WTC11 (cell line): ENCODE measurements at regions not wholly inside any gene's neighbourhood (a gene's known extent, or its start where the extent isn't known, plus 50 kb on each side); places are given as distances from the start of the nearest gene placed in this dataset.

Source experiments
- CTCF ChIP-seq: fragments of 200-600 bp; IDR thresholded peaks from 2 replicates; pipeline ENCODE4 v1.8.0; 2022; ENCODE audit warnings: antibody characterized with exemption
- ETV6 ChIP-seq: sonication (generic); formaldehyde crosslinking; IDR thresholded peaks from 2 replicates; pipeline ENCODE4 v1.8.1; 2022; ENCODE audit warnings: mild to moderate bottlenecking, missing genetic modification reagents
- FOXJ3 ChIP-seq: sonication (generic); formaldehyde crosslinking; IDR thresholded peaks from 2 replicates; pipeline ENCODE4 v1.9.0; 2021; ENCODE audit warnings: missing genetic modification reagents, mild to moderate bottlenecking, borderline replicate concordance
- JUN ChIP-seq: sonication (generic); formaldehyde crosslinking; IDR thresholded peaks from 2 replicates; pipeline ENCODE4 v1.8.0; 2023; ENCODE audit warnings: mild to moderate bottlenecking, missing genetic modification reagents
- NR2C2 ChIP-seq: sonication (generic); formaldehyde crosslinking; IDR thresholded peaks from 2 replicates; pipeline ENCODE4 v1.8.0; 2022; ENCODE audit warnings: mild to moderate bottlenecking, missing genetic modification reagents
- NR3C1 ChIP-seq: sonication (generic); formaldehyde crosslinking; conservative IDR thresholded peaks from 2 replicates; pipeline ENCODE4 v1.8.1; 2023; ENCODE audit warnings: low read depth, mild to moderate bottlenecking, missing genetic modification reagents
- TF ChIP-seq, protein P1 (sequence below): sonication (generic); formaldehyde crosslinking; IDR thresholded peaks from 2 replicates; pipeline ENCODE4 v1.8.0; 2022; ENCODE audit warnings: missing genetic modification reagents

DNA sequence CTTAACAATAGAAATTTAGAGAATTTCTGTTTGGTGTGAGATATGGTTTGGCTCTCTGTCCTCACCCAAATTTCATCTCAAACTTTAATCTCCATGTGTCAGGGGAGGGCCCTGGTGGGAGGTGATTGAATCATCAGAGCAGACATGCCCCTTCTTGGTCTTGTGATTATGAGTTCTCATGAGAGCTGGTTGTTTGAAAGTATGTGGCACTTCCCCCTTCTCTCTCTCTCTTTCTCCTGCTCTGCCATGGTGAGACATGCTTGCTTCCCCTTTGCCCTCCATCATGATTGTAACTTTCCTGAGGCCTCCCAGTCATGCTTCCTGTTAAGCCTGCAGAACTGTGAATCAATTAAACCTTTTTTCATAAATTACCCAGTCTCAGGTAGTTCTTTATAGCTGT is 524.7 kb upstream of the ACVR2A start:
- TF ChIP-seq CTCF: no peak
- TF ChIP-seq FOXJ3 (CRISPR knock-in tag): no peak
- TF ChIP-seq NR2C2 (CRISPR knock-in tag): no peak
- TF ChIP-seq ETV6 (CRISPR knock-in tag): no peak
- TF ChIP-seq, protein P1, sequence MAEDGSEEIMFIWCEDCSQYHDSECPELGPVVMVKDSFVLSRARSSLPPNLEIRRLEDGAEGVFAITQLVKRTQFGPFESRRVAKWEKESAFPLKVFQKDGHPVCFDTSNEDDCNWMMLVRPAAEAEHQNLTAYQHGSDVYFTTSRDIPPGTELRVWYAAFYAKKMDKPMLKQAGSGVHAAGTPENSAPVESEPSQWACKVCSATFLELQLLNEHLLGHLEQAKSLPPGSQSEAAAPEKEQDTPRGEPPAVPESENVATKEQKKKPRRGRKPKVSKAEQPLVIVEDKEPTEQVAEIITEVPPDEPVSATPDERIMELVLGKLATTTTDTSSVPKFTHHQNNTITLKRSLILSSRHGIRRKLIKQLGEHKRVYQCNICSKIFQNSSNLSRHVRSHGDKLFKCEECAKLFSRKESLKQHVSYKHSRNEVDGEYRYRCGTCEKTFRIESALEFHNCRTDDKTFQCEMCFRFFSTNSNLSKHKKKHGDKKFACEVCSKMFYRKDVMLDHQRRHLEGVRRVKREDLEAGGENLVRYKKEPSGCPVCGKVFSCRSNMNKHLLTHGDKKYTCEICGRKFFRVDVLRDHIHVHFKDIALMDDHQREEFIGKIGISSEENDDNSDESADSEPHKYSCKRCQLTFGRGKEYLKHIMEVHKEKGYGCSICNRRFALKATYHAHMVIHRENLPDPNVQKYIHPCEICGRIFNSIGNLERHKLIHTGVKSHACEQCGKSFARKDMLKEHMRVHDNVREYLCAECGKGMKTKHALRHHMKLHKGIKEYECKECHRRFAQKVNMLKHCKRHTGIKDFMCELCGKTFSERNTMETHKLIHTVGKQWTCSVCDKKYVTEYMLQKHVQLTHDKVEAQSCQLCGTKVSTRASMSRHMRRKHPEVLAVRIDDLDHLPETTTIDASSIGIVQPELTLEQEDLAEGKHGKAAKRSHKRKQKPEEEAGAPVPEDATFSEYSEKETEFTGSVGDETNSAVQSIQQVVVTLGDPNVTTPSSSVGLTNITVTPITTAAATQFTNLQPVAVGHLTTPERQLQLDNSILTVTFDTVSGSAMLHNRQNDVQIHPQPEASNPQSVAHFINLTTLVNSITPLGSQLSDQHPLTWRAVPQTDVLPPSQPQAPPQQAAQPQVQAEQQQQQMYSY: no peak
- no peak for TF ChIP-seq JUN
- no peak for TF ChIP-seq NR3C1
